ENCODE measurements at regions not wholly inside any gene's neighbourhood (a gene's known extent, or its start where the extent isn't known, plus 50 kb on each side); places are given as distances from the start of the nearest gene placed in this dataset.

DNA sequence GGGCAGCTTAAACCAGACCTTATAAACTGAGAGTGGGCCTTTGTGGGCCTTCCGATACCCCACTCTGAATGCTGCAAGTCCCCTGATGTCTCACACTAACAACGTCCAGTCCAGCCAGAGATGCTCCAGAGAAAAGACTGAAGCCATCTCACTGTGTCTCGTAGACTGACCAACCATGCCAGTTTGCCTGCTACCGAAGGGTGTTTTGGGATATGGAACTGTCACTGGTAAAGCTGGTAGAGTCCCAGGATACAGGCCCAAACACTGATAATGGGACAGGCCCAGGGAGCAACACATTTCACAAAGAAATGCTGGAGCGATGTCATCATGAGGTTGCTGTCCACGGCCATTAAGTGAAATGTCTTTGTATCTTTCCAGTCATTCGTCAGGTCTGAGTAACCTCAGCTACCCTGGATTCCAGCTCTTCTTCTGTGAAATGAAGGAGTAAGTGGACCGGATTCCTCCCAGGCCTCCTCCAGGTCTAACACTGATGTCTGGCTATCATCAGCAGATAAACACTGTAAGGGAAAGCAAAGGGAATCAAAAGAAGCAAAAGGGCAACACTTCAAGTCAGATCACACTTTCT lies 81.6 kb downstream of the SLC5A7 start:
- no peak for DNase-seq (ENCODE audit: low read depth)

DNA sequence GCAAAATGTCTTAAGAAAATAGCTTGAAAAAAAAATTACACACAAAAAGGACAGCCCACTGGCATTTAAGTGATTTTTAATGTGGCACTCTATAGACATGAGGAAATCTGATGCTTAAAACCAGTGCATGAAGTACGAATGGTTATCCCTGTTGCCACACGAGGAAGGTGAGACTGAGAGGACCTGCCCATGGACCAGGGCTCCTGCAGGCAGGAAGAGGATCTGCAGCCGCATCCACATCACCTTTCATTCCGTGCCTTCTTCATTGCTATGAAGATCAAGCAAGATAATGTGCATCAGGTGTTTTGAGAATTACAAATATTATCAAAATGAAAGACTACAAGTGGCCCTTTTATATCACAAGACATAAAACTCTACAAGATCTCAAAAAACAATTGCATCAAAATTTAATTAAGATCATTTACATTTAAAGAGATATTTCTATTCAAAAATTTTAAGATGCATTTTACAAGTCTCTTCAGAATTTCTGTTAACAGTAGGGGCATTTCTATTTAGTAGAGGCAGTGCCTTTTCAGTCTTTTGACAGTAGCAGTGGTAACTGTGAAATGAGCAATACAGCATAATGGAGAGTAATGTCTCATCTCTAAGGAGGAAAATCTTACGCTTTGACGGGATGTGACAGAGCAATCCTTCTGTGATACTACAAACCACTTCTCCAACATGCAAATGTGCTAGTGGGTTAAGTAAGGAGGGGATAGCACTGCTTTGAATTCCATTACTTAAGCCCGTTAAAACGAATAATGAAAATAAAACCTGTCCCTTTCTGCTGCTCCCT lies 83.4 kb downstream of the SLC5A7 start:
- peak; percentile 11 for DNase-seq (ENCODE audit: low read depth)

DNA sequence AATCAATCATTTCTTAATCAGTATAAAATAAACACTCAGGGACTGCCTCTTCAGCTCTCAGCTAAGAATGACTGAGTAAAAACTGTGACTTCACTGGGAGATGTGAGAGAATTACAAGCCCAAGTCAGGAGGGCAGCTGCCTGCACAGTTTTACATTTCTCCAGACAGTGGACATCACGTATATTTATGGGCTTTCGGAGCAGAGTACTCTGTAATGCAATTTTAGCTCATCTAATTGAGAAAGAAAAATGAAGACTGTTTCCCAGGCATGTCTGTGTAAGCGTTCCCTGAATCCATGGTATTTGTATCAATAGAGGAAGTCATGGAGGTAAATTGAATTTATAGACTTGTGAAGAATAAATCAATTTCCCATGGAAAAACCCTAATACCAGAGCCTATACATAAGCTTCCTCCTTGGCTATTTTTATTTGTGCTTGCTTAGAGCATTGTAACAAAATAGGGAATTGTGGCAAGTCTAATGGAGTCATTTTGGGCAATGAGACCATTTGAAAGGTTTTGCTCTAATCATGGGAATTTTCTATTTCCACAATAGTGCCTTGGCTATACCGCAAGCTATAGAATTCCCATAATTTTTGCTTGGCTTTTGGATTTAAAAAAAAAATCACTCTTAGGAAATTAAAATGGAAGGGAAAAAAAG lies 87.2 kb downstream of the SLC5A7 start:
- no peak for DNase-seq (ENCODE audit: low read depth)

DNA sequence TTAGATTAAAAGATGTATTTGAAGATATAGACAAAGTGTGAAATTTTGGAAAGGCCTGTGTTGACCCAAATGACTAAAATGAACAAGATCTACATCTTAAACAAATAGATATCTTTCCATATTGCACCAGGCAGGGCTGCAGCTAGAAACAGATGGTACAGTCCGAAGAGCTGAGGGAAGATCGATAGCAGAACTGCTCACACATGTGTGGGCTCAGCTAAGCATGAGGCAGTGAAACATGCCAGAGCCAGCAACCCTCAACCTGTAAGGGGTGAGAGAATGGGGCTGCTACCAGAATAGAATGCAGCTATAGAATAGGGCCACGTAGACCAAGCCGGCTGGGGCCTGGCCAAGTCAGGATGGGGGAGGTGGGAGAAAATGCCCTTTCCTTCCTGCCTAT lies 87.8 kb downstream of the SLC5A7 start:
- no peak for DNase-seq (ENCODE audit: low read depth)

DNA sequence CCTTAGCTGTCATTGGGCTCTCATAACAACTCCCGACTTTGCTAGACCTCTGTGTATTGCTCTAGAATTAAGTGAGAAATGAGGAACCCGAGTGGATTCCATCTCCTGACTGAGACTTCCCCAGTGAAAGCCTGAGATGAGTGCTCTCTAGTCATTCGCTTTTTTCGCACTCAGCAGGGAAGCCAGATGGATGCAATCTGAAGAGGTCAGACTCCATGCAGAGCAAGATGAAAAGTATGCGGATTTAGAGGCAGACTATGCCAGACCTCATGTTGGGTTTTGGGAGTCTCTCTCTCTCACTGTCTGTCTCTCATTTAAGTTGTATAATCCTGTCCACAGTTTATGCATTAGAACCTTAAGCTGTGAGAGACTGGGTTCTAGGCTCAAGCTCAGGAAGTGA lies 88.6 kb downstream of the SLC5A7 start:
- DNase-seq (ENCODE audit: low read depth) = no peak

DNA sequence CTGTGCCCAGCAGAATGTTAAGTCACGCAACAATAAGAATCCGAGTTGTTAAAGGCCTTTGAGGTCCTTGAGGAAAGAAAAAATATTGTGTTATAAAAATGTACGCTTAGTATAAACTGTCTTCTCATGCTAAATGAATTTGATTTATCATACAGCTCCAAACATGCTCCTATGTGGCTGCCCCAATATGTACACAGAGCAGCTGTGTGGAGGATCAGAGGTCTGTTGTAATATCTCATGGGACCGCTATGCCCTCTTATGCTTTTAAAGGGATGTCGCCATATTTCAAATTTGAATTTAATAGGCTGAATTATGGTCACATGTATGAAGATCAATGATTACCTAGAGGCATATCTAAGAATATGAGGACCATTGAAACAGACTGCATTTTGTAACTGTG lies 90.2 kb downstream of the SLC5A7 start:
- DNase-seq (ENCODE audit: low read depth) = no peak

DNA sequence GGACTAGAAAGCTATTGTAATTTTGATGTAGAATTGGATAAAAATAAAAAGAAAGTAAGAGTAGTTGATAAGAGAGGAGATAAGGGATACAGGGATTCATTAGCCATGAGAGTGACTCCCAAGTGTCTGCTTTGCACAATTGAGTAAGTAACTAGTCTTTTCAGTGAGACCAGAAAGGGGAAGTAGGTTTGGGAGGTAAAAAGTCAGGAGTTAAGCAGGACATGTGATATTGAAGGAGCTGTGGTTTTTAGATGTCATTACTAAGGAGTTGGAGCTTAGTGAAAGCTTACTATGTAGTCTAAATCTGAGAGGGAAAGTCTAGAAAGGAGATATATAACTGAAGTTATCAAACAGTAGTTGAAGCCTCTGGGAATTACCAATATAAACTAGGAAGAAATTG lies 93.4 kb downstream of the SLC5A7 start:
- no peak for DNase-seq (ENCODE audit: low read depth)

DNA sequence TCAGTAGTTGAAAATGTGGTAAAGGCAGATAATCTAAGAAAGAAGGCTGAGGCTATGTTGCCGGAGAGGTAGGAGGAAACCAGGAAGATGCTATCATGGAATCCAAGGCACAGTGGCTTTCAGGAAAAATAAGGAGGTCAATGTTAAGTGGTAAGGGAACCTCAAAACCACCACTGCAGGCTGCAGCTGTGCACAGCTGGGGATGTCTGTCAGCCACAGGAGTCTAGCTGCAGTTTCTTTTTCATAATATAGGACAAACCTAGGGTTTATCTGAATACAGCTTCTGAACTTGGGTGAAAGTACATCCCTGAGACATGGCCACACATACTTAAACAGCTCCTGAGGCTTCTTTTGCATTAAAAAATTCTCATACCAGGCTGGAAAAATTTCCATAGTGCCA lies 93.9 kb downstream of the SLC5A7 start:
- DNase-seq (ENCODE audit: low read depth) = no peak

DNA sequence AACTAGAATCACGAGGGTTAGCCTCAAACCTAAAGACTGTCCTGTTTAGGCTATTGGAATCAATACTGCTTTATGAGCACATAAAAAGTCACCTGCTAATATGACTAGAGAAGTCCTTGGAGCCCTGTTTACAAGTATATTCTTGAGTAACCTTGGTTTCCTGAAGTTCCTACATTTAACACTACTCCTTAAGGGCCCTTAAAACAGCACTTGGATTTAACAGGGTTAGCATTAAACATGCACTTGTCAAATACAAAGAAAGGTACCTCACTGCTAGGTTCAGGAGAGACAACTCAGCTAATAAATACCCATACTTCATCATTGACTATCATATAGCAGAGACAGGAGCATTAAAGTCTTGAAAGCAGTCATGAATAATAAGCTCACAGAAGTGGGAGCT lies 96.7 kb downstream of the SLC5A7 start:
- no peak for DNase-seq (ENCODE audit: low read depth)

DNA sequence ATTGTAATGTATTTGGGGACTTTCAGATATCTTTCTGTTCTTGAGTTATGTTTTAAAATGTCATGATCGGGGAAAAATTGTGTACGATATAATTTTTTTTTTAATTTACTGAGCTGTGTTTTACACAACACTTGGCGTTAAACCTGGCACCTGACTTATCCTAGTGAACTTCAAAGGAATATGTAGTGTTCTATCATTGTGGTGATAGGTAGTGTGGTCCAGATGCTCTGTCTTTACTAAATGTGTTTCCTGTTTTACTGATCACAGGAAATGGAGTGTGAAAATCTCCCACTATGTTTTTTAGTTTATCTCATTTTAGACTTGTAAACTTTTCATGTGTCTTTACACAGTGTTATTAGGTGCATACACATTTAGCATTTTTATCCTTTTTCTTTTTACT lies 98.0 kb downstream of the SLC5A7 start:
- no peak for DNase-seq (ENCODE audit: low read depth)

DNA sequence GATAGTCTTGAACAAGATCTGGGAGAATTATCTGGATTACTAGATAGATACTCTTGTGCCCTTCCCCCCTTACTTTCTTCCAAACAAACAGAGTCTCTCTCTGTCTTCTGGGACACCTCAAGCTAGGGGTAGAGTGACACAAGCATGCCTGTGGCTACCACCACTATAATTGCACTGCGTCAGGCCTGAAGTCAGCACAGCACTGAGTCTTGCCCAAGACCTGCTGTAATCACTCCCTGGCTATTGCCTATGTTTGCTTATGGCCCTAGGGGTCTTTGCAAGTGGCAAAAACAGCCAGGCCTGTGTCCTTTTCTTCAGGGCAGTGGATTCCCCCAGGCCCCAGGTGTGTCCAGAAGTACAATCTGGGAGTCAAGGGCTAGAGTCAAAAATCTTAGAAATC lies 106.6 kb downstream of the SLC5A7 start:
- no peak for DNase-seq (ENCODE audit: low read depth)

DNA sequence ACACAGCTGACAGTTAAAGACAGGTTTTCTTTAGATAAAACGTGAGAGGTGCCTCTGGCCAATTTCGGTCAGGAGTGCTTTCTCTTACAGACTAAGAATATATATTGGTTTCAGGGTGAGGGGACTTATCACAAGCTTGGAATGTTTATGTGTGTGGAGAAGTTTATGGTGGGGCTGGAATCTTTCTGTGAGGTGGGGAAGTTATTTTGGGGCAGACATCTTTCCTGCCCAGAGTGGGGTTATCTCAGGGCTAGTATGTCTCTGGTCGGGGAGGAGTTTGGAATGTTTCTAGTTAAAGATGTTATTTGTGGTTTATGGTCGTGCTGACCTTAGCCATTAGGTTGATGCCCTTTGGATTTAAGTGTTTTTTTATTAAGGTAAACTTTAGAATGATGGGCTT lies 115.2 kb downstream of the SLC5A7 start:
- no peak for DNase-seq (ENCODE audit: low read depth)

DNA sequence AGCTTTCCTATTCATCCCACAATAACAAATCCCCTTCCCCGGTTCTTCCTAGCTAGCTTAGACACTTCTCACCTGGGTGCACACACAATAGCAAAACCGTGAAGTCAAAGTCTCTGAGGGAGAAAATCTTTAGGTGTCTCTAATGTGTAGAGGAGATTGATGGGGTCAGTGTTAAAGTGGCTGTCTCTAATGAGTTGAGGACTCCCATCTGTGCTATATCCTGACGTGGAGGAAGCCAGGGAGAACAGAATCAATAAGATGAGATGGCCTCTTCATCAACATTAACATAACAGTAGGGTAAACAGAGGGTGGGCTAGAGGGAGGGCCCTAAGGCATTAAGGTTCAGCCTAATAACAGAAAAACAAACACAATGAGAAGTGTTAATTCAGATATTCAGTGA lies 120.4 kb downstream of the SLC5A7 start:
- no peak for DNase-seq (ENCODE audit: low read depth)

DNA sequence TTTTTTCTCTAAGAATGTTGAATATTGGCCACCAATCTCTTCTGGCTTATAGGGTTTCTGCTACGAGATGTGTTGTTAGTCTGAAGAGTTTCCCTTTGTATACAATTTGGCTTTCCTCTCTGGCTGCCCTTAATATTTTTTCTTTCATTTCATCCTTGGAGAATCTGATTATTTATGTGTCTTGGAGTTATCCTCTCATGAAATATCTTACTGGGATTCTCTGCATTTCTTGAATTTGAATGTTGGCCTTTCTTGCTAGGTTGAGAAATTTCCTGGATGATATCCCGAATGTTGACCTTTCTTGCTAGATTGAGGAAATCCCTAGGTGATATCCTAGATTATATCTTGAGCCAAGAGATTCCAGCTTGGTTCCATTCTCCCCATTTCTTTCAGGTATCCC lies 125.6 kb downstream of the SLC5A7 start:
- no peak for DNase-seq (ENCODE audit: low read depth)

DNA sequence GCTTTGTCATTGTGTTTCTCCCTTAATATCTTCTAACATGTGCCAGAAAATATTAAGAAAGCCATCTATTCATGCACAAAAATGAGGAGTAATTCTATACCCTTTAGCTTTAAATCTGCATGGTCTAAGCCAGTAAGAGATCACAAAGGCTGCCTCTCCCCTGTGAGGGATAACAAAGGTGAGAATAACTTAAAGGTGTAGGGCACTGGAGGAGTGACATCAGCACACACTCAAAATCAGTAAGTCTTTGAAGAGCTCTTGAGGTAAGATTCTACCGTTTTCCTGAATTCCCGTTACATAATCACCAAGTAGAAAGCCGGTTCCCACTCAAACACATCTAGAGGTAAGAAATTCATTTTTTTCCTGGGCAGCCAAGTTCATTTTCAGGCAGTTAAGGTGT lies 123.9 kb upstream of the SULT1C3 start:
- DNase-seq (ENCODE audit: low read depth) = no peak

DNA sequence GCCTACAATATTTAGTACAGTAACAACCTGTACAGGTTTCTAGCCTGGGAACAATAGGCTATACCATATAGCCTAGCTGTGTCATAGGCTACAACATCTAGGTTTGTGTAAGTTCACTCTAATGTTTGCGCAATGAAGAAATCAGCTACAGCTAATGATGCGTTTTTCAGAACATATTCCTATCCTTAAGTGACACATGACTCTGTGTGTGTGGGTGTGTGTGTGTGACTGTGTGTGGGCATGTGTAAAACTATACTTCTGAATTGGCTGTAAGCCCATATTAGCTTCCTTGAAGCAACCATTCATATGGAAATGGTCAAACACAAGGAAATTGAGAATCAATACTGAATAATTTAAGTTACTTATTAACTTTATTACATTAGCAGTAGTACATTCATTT lies 120.8 kb upstream of the SULT1C3 start:
- no peak for DNase-seq (ENCODE audit: low read depth)

DNA sequence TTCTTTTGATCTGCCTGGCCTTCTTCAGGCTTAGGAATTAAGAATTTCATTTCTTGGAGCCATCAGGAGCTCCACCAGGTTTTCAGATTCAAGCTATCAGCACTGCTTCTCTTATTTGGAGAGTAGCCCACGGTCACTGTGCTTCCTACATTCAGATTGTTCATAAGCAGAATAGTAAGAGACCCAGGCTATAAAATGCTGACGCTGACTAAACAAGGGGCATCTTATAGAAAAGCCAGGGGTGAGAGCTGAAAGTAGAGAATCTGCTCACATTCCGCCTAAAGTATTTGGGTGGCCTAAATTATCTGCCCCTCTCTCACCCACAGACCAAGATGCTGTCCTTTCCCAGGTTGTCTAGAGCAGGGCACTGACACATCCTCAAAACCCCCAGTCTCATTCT lies 120.3 kb upstream of the SULT1C3 start:
- DNase-seq (ENCODE audit: low read depth) = no peak

DNA sequence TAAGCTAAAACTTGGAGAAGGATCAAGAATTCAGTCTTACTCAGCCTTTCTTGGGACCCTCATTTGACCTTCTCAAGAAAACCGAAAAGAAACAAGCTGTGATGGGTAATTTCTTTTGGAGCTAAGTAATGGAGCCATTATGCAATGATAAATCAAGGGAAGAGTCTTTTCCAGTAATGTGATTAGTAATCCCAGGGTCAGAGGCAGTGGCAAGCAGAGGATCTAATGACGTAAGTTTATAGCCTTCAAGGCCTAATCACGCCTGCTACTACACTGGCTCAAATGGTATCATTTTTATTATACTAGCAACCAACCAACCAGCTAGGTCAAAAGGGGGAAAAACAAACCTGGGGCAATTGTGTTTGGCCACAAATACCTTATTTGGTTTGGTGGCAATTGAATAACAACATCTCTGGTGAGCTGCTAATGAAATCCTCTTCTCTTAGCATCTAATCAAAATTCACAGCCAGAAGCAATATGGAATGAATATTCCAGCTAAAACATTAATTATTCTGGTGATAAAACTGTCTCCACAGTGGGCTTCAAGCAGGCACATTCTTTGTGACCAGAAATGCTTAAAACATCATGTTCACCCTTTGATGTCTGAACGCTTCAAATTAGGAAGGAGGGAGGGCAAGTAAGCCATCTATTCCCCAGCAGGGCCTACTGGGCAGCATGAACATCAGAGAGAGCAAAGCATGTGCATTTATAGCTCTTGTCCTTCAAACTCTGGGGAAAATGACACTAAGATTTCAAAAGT lies 114.9 kb upstream of the SULT1C3 start:
- peak; percentile 16 for DNase-seq (ENCODE audit: low read depth)

DNA sequence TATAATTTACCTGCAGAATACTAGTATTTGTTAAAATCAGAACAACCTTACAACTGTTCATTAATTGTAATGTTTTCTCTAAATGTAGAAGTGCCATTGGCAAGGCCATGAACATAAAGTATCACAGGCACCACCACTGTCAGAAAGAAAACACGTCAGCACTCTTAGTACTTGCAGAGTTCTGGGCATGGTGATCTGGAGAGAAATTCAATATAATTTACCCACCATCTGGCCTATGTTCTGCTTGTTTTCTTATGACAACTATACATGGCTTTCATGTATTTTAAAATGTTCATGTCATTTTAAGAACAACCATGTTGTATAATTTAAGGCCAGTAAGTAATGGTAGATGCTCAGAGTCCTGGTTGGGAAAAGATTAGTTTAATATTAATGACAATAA lies 114.2 kb upstream of the SULT1C3 start:
- DNase-seq (ENCODE audit: low read depth) = no peak

DNA sequence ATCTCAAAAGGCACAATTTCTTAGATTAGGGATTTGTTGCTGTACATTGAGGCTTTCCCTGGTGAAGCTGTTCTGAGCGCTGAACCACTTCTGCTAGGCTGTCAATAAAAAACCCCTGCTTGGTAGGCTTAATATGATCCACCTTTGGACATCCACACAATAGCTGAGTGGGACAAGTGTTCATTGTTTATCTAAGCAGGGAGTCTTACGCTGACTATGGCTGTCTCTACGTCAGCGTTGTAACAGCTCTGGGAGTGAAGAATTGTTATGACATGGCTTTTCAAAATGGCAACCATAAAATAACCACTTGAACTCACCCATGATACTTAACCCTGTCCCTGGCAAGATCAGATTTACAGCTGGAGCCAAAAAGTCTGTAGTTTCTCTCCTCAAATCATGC lies 111.5 kb upstream of the SULT1C3 start:
- no peak for DNase-seq (ENCODE audit: low read depth)

DNA sequence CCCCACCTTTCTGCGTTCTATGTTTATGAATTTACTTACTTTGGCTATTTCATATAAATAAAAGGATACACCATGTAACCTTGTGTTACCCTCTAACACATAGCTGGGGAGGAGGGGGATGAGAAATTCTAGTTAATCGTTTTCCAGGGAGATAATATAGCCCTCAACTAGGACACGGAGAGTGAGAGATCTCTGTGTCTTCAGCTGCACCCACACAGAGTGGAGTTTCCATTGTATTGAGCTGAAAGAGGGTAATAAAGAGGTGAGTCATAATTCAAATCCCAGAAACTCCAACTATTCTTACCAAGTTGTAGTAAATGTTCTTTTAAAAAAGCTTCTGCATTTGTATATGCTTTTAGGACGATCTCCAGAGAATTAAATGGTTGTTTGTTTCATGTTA lies 110.1 kb upstream of the SULT1C3 start:
- DNase-seq (ENCODE audit: low read depth) = no peak

DNA sequence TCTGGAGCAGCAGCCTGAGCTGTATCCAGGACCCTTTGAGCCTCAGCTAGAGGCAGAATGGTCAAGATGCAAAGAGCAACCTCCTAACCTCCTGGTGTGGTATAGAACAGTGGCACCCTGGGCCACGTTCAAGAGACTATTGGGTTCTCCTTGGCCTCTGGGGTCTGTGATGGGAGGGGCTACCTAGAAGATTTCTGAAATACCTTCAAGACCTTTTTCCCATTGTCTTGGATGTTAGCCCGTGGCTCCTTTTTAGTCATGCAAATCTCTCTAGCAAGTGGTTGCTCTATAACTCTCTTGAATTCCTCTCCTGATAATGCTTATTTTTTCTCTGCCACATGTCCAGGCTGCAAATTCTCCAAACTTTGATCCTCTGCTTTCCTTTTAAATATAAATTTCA lies 106.3 kb upstream of the SULT1C3 start:
- no peak for DNase-seq (ENCODE audit: low read depth)

DNA sequence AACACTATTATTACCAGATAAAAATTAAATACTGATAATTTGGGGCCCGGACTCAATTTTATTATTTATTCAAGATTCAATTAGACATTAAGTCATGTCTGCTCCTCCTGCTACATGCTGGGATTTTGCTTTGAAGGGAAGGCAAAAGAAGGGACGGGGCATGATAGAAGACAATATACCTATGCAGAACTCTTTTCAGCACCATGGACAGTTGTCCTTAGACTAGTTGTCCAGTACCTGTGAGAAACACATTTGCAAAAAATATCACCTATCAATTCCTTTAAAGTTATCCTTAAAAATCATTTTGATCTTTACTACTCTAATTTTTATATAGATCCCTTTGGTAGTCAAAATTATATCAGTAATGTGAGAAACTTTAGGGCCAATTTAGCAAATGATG lies 100.2 kb upstream of the SULT1C3 start:
- DNase-seq (ENCODE audit: low read depth) = peak; percentile 39

All from ELR (cell line).